Adrenal gland (tissue), 5 donors: ENCODE measurements at regions not wholly inside any gene's neighbourhood (a gene's known extent, or its start where the extent isn't known, plus 50 kb on each side); places are given as distances from the start of the nearest gene placed in this dataset.

Experiments
- CTCF ChIP-seq, 6 experiments: fragments of 450-650 bp in 4 of 6; fragments of 200-600 bp in 2 of 6; sonication (generic) in 1 of 6; IDR thresholded peaks; 1 replicate in 5 of 6; 2 replicates in 1 of 6; pipeline versions ENCODE4 v1.5.1 to v1.8.0; 2016 to 2021; ENCODE audit warnings: antibody characterized with exemption in 6 of 6, mild to moderate bottlenecking in 2 of 6, moderate library complexity in 1 of 6
- POLR2A ChIP-seq, 2 donors: fragments of 450-650 bp; IDR thresholded peaks; one replicate each; pipeline ENCODE4 v1.6.1; 2017; ENCODE audit warnings: antibody characterized with exemption in 2 of 2, mild to moderate bottlenecking in 2 of 2, moderate library complexity in 1 of 2
- donor health status: DM: no; HTN: no; CAD: no.

GRCh38 chr13:107035186-107035585 is 467.2 kb upstream of the ARGLU1 start:
- TF ChIP-seq CTCF (IDR thresholded peaks at IDR 0.05), result no peak
- TF ChIP-seq POLR2A (IDR thresholded peaks at IDR 0.05), result no peak
